AML-193 (cell line): ENCODE measurements at regions not wholly inside any gene's neighbourhood (a gene's known extent, or its start where the extent isn't known, plus 50 kb on each side); places are given as distances from the start of the nearest gene placed in this dataset.
"Not testable (repeated sequence)": the region's sequence is repeated elsewhere in the genome, so short reads cannot be mapped to it uniquely, and the experiment has no call there.

Experiments
- DNase-seq, 2 experiments: peaks; one replicate each; lab custom pipeline; 2025; lab: John Stamatoyannopoulos, UW

DNA sequence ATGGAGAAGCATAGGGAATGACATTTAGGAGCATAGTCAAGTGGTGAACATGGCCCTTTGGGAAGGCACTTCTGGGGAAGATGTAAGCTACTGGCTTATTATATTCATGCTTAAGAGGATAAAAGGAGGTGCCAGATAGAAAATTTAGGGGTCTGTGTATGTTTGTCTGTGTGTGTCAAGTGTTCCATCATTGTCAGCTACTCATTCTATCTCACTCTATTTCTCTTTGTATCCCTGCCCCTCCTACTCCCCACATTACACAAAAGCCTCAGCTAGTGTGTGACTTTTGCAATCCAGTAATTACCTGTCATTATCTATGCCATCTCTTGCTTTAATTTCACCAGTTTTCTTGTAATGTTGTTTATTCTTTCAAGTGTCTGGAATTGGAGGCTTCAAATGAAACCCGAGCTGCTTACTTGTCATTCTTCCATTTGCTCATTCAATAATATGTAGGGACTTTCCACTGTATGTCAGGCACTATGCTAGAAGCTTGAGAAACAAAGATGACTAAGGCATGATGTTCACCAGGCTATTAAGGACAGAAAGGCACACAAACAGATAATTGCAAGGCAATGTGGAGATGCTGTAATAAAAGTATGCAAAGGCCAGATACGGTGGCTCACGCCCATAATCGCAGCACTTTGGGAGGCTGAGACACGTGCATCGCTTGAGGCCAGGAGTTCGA is 229.8 kb upstream of the TEX13C start:
- no peak for DNase-seq

- no peak for DNase-seq
These were observed 225.8 kb upstream of the TEX13C start for GRCh38 chrX:125093852-125094251.

GRCh38 chrX:125094901-125095300 is 224.8 kb upstream of the TEX13C start:
- DNase-seq, result no peak

GRCh38 chrX:125096469-125096868 is 223.2 kb upstream of the TEX13C start:
- DNase-seq, result no peak

GRCh38 chrX:125096870-125097269 is 222.8 kb upstream of the TEX13C start:
- no peak for DNase-seq

DNA sequence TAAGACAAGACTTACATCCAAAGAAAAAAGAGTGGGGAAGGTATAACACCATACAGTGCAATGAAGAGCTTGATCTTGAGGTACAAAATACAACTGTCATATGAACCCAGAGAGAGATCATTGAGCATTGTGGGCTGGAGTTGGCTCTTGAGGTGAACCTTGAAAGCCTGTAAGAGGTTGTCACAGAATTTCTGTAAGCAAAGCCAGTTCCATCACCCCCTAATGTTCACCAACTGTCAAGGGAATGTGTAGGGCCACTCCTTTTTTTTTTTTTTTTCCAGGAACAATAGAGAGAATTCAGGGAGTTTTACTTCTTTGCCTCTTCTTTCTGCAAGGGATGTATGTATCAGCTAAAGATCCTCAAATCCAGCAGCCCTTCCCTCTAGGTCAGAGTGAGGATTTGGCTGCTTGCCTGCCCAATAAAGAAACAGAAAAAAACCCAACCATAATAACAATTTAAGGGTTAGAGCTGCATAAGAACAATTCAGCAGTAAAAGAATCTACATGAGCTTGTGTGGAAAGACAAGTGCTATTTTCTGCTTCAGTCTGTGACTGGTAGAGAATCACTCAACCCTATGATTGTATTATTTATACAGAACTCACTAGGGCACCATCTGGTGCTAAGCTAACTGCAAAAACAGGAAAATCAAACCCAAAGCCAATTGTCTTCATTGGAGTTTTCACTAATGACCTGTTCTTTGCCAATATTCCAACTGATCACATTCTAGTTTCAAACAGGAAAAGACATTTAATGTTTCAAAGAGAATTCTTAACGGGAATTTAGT is 217.5 kb upstream of the TEX13C start:
- no peak for DNase-seq

GRCh38 chrX:125103693-125104092 is 216.0 kb upstream of the TEX13C start:
- no peak for DNase-seq

DNA sequence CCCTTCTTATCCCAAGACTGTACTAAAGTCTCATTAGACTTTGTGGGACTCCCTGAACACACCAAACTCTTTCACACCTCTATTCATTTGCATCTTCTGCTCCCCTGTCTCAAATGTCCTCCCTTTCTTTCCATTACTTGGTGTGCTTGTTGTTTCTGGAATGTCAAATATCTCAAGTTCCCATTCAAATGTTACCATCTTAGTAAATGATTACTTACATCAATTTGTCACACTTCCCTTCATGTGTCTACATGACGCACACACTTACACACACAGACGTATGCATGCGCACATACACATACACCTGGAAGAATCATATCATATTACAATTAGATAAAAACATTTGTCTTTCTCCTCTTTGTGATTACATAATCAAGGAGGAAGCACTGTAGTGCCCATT is 210.8 kb upstream of the TEX13C start:
- no peak for DNase-seq

- no peak for DNase-seq
These were observed 188.5 kb upstream of the TEX13C start for GRCh38 chrX:125131164-125131563.

GRCh38 chrX:125132274-125132673 is 187.4 kb upstream of the TEX13C start:
- DNase-seq, result peak; percentile 10 to 22

DNA sequence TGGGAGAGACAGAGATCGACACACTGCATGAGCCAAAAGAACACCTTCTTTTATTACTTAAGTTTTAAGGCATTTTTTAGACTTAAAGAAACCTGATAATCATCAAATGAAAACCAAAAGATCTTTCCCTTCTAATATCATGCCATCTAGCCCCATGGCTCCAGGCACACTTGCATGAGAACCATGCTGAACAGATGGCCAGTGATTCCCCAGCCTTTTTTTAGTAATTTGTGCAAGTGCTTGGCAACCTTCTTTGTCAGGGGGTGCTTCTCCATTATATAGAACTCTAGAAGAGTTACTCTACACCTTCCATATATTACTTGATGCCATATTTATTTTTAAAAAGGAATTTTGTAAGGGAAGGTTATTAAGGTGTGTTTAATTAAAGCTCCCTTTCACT is 182.2 kb upstream of the TEX13C start:
- DNase-seq, result no peak

- DNase-seq, result no peak
These were observed 169.4 kb upstream of the TEX13C start for GRCh38 chrX:125150231-125150630.

DNA sequence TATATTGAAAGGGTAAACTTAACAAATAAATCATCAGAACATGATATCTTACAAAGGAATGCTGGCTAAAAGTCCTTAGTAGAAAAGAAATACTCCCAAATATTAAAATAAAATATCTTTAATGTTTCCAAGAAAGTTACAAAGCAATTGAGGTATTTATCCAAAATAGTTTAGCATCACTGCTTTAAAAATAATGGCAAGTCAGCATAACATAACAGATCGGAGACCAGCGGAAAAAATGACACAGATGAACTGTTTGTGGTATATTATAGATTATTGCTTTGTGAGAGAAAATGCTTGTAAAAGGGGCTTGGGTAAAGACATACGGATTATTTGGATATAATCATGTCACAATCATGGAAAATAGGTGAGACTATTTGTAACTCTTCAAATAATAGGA is 168.5 kb upstream of the TEX13C start:
- DNase-seq, result no peak

DNA sequence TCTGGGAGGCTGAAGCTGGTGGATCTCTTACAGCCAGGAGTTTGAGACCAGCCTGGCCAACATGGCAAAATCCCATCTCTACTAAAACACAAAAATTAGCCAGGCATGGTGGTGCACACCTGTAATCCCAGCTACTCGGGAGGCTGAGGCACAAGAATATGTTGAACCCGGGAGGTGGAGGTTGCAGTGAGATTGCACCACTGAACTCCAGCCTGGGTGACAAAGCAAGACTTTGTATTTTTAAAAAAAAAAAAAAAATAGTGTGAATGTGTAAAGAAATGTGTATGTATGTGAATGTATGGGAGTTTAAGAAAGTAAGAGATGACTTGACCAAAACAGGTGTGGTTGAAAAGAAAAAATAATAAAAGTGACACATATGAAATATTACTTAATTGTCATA is 167.7 kb upstream of the TEX13C start:
- DNase-seq, result no peak

DNA sequence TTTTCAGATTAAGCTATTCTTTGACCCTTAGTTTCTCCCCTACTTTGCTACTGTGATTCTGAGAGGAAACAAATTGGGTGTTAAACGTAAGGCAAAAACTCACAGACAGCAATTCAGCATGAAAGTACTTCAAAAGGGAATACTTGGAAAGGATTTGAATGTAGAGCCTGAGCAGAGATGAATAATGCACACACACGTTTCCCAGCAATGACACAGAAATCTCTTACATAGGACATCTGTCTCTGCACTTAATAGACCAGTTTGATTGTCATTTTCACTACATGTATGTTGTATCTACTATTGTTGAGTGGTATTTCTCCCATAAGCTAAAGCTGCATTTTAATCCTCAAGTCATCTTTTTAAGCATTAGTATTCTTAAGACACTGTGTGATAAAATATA is 166.1 kb upstream of the TEX13C start:
- DNase-seq, result no peak

- DNase-seq, result not testable (repeated sequence)
These were observed 165.1 kb upstream of the TEX13C start for GRCh38 chrX:125154288-125155257.

DNA sequence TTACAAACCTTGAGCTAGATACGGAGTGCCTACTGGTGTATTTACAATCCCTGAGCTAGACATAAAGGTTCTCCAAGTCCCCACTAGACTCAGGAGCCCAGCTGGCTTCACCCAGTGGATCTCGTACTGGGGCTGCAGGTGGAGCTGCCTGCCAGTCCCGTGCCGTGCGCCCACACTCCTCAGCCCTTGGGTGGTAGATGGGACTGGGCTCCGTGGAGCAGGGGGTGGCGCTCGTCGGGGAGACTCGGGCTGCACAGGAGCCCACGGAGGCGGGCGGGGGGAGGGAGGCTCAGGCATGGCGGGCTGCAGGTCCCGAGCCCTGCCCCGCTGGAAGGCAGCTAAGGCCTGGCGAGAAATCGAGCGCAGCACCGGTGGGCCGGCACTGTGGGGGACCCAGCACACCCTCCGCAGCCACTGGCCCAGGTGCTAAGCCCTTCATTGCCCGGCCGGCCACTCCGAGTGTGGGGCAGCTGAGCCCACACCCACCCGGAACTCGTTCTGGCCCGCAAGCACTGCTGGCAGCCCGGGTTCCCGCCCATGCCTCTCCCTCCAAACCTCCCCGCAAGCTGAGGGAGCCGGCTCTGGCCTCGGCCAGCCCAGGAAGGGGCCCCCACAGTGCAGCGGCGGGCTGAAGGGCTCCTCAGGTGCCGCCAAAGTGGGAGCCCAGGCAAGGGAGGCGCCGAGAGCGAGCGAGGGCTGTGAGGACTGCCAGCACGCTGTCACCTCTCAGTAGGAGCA is 164.2 kb upstream of the TEX13C start:
- not testable (repeated sequence) for DNase-seq

DNA sequence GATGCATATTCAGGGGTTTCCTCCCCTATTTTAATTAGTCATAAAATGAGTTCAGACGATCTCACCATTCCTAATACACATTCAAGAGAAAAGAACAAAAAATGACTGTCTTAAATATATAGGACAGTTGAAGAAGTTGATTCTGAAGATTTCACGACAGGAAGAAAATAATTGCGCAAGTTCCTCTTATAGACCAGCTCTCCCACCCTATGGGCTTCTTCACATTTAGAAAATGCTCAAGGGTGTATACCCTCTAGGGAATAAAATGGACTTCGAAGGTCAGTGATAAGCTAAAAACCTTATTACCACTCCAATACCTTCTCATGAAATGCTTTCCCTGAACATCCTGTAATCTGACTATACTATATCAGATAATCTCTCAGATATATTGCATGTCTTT is 149.2 kb upstream of the TEX13C start:
- peak in 1 of 2 experiments; percentile 1 for DNase-seq

DNA sequence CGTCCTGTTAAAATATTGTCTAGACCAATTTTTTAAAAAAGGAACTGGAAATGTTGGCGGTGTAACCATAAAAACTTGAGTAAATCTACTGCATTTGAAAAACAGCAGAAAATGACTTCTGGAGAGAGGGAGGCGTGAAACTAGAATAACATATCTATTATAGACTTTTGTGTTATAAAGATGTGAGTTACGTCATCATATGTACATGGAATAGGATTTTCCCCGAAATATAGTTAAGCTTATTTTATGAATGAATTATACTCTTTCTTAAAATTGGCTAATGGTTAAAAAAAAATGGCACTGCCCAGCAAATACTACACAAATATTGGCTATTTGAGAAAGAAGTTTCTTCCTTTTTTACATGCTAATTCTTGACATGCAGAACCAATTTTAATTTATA is 147.1 kb upstream of the TEX13C start:
- DNase-seq, result no peak

GRCh38 chrX:125175991-125176584 is 143.6 kb upstream of the TEX13C start:
- DNase-seq, result no peak

GRCh38 chrX:125193921-125194320 is 125.8 kb upstream of the TEX13C start:
- no peak for DNase-seq
